Liver (tissue), 8 donors: ENCODE measurements at regions not wholly inside any gene's neighbourhood (a gene's known extent, or its start where the extent isn't known, plus 50 kb on each side); places are given as distances from the start of the nearest gene placed in this dataset.

ENCODE experiments used
- DNase-seq: peaks from one replicate; pipeline ENCODE4 v3.0.0-alpha.2; 2017; ENCODE audit warnings: low spot score
- H3K27ac ChIP-seq, 2 donors: one replicate each; pipeline ENCODE4 v1.7.0; 2013; ENCODE audit warnings: inconsistent platforms in 2 of 2, low read length in 2 of 2, control low read depth in 1 of 2, low read depth in 1 of 2, mild to moderate bottlenecking in 1 of 2
- H3K27me3 ChIP-seq, 4 donors: one replicate each; pipeline versions ENCODE4 v1.6.1 to v1.7.0; 2013; ENCODE audit warnings: low read length in 3 of 4, inconsistent platforms in 1 of 4, mild to moderate bottlenecking in 1 of 4, moderate library complexity in 1 of 4; ENCODE audit not compliant: control insufficient read depth in 4 of 4, insufficient read depth in 4 of 4
- H3K36me3 ChIP-seq, 4 donors: one replicate each; pipeline versions ENCODE4 v1.6.1 to v1.7.0; 2013; ENCODE audit warnings: low read length in 3 of 4, mild to moderate bottlenecking in 3 of 4, low read depth in 1 of 4, moderate library complexity in 1 of 4; ENCODE audit not compliant: control insufficient read depth in 4 of 4, insufficient read depth in 3 of 4
- H3K4me1 ChIP-seq, 4 donors: one replicate each; pipeline versions ENCODE4 v1.6.1 to v1.7.0; 2013; ENCODE audit warnings: low read length in 3 of 4, mild to moderate bottlenecking in 3 of 4, moderate library complexity in 1 of 4; ENCODE audit not compliant: control insufficient read depth in 4 of 4, insufficient read depth in 4 of 4
- H3K4me3 ChIP-seq, 3 donors: one replicate each; pipeline versions ENCODE4 v1.6.1 to v1.7.0; 2013; ENCODE audit warnings: low read length in 3 of 3, control low read depth in 1 of 3, low read depth in 1 of 3, mild to moderate bottlenecking in 1 of 3
- H3K9ac ChIP-seq, 2 donors: one replicate each; pipeline ENCODE4 v1.7.0; 2013; ENCODE audit warnings: low read length in 2 of 2, mild to moderate bottlenecking in 2 of 2, moderate library complexity in 2 of 2, control low read depth in 1 of 2, low read depth in 1 of 2
- H3K9me3 ChIP-seq, 4 donors: one replicate each; pipeline versions ENCODE4 v1.6.1 to v1.7.0; 2013; ENCODE audit warnings: low read length in 3 of 4; ENCODE audit not compliant: control insufficient read depth in 4 of 4
- EGR1 ChIP-seq, 2 donors: IDR thresholded peaks; 2 replicates each; pipeline ENCODE4 v1.6.1; 2016 to 2018; ENCODE audit warnings: antibody characterized with exemption in 2 of 2, low read depth in 2 of 2
- FOXA1 ChIP-seq: IDR thresholded peaks from 2 replicates; pipeline ENCODE4 v1.6.1; 2016; ENCODE audit warnings: antibody characterized with exemption
- FOXA2 ChIP-seq: IDR thresholded peaks from 2 replicates; pipeline ENCODE4 v1.6.1; 2016; ENCODE audit warnings: antibody characterized with exemption
- GABPA ChIP-seq, 2 donors: IDR thresholded peaks in 1 of 2; conservative IDR thresholded peaks in 1 of 2; 2 replicates each; pipeline ENCODE4 v1.6.1; 2016; ENCODE audit warnings: antibody characterized with exemption in 2 of 2, mild to moderate bottlenecking in 1 of 2, moderate library complexity in 1 of 2
- HNF4A ChIP-seq, 2 donors: conservative IDR thresholded peaks; 2 replicates each; pipeline ENCODE4 v1.6.1; 2016; ENCODE audit warnings: antibody characterized with exemption in 2 of 2, mild to moderate bottlenecking in 2 of 2
- HNF4G ChIP-seq: IDR thresholded peaks from 2 replicates; pipeline ENCODE4 v1.6.1; 2016; ENCODE audit warnings: antibody characterized with exemption
- JUND ChIP-seq, 2 donors: IDR thresholded peaks; 2 replicates each; pipeline ENCODE4 v1.6.1; 2016; ENCODE audit warnings: antibody characterized with exemption in 2 of 2
- NR2F2 ChIP-seq: IDR thresholded peaks from 2 replicates; pipeline ENCODE4 v1.6.1; 2016; ENCODE audit warnings: antibody characterized with exemption
- RAD21 ChIP-seq, 2 donors: IDR thresholded peaks; 2 replicates each; pipeline ENCODE4 v1.6.1; 2016; ENCODE audit warnings: antibody characterized with exemption in 2 of 2, mild to moderate bottlenecking in 2 of 2
- RXRA ChIP-seq, 2 donors: IDR thresholded peaks; 2 replicates each; pipeline ENCODE4 v1.6.1; 2017 to 2018; ENCODE audit warnings: antibody characterized with exemption in 2 of 2, mild to moderate bottlenecking in 1 of 2
- SP1 ChIP-seq: IDR thresholded peaks from 2 replicates; pipeline ENCODE4 v1.6.1; 2018; ENCODE audit warnings: antibody characterized with exemption, mild to moderate bottlenecking
- TAF1 ChIP-seq: conservative IDR thresholded peaks from 2 replicates; pipeline ENCODE4 v1.6.1; 2016; ENCODE audit warnings: antibody characterized with exemption, mild to moderate bottlenecking
- YY1 ChIP-seq: IDR thresholded peaks from 2 replicates; pipeline ENCODE4 v1.6.1; 2016; ENCODE audit warnings: antibody characterized with exemption, mild to moderate bottlenecking
- WGBS: extraction: QIAGEN DNeasy Blood & Tissue Kit; methylation state at CpG from one replicate; pipeline ENCODE4 v1.1.7; 2013; 5-methylcytosine and 5-hydroxymethylcytosine counted together
- TF ChIP-seq, protein P1 (sequence below): IDR thresholded peaks from 2 replicates; pipeline ENCODE4 v1.6.1; 2016; ENCODE audit warnings: antibody characterized with exemption
- TF ChIP-seq, protein P2 (sequence below): IDR thresholded peaks from 2 replicates; pipeline ENCODE4 v1.6.1; 2016; ENCODE audit warnings: antibody characterized with exemption
- TF ChIP-seq, protein P3 (sequence below): IDR thresholded peaks from 2 replicates; pipeline ENCODE4 v1.6.1; 2016; ENCODE audit warnings: antibody characterized with exemption
- TF ChIP-seq, protein P4 (sequence below): fragments of 150-350 bp; IDR thresholded peaks from 2 replicates; pipeline ENCODE4 v1.5.1; 2017; ENCODE audit warnings: improper control_type of control experiment, low read depth, low read length; ENCODE audit not compliant: missing input control
- TF ChIP-seq, protein P5 (sequence below): IDR thresholded peaks from 2 replicates; pipeline ENCODE4 v1.6.1; 2016; ENCODE audit warnings: antibody characterized with exemption, mild to moderate bottlenecking
- donor health status: healthy.
- donor health status: healthy.
- donor health status: healthy.
- donor health status: healthy.
- donor health status: healthy.

DNA sequence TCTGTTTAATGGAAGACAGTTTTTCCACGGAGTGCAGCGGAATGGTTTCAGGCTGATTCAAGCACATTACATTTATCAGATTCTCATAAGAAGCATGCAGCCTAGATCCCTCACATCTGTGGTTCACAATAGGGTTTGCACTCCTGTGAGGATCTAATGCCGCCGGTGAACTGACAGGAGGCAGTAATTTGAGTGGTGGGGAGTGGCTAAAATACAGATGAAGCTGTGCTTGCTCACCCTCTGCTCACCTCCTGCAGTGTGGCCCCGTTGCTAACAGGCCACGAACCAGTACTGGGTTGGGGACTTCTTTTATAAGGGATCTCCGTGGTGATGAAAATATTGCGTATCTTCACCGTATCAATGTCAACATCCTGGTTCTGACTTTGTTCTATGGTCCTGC, 107.8 kb downstream of the OTX2 start:
- no peak overlapping the region for H3K9ac ChIP-seq
- WGBS, result 82% methylated on average over 9 of the region's 9 CpGs
- H3K9me3 ChIP-seq, result no peaks in the 10 kb centered on the region
- DNase-seq, result no peak
- H3K36me3 ChIP-seq, result no peaks in the 10 kb centered on the region
- peaks cover 0 to 5% (median 0%) of the 10 kb centered on the region in 4 donors for H3K27me3 ChIP-seq
- TF ChIP-seq NR2F2 (no peak), FOXA2 (no peak), RXRA (IDR thresholded peaks at IDR 0.05) (no peak), HNF4G (no peak), RAD21 (IDR thresholded peaks at IDR 0.05) (no peak), FOXA1 (no peak), TAF1 (no peak), SP1 (no peak), YY1 (no peak), GABPA (IDR thresholded peaks at IDR 0.05 in 1 of 2, conservative IDR thresholded peaks at IDR 0.05 in 1 of 2) (no peak), EGR1 (IDR thresholded peaks at IDR 0.05; ENCODE audit: low read depth in 2 of 2) (no peak), JUND (IDR thresholded peaks at IDR 0.05) (no peak), HNF4A (conservative IDR thresholded peaks at IDR 0.05) (no peak)
- TF ChIP-seq, protein P1, sequence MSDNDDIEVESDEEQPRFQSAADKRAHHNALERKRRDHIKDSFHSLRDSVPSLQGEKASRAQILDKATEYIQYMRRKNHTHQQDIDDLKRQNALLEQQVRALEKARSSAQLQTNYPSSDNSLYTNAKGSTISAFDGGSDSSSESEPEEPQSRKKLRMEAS, result no peak
- TF ChIP-seq, protein P2, sequence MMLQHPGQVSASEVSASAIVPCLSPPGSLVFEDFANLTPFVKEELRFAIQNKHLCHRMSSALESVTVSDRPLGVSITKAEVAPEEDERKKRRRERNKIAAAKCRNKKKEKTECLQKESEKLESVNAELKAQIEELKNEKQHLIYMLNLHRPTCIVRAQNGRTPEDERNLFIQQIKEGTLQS, result no peak
- TF ChIP-seq, protein P3, sequence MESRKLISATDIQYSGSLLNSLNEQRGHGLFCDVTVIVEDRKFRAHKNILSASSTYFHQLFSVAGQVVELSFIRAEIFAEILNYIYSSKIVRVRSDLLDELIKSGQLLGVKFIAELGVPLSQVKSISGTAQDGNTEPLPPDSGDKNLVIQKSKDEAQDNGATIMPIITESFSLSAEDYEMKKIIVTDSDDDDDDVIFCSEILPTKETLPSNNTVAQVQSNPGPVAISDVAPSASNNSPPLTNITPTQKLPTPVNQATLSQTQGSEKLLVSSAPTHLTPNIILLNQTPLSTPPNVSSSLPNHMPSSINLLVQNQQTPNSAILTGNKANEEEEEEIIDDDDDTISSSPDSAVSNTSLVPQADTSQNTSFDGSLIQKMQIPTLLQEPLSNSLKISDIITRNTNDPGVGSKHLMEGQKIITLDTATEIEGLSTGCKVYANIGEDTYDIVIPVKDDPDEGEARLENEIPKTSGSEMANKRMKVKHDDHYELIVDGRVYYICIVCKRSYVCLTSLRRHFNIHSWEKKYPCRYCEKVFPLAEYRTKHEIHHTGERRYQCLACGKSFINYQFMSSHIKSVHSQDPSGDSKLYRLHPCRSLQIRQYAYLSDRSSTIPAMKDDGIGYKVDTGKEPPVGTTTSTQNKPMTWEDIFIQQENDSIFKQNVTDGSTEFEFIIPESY, result no peak
- TF ChIP-seq, protein P4, sequence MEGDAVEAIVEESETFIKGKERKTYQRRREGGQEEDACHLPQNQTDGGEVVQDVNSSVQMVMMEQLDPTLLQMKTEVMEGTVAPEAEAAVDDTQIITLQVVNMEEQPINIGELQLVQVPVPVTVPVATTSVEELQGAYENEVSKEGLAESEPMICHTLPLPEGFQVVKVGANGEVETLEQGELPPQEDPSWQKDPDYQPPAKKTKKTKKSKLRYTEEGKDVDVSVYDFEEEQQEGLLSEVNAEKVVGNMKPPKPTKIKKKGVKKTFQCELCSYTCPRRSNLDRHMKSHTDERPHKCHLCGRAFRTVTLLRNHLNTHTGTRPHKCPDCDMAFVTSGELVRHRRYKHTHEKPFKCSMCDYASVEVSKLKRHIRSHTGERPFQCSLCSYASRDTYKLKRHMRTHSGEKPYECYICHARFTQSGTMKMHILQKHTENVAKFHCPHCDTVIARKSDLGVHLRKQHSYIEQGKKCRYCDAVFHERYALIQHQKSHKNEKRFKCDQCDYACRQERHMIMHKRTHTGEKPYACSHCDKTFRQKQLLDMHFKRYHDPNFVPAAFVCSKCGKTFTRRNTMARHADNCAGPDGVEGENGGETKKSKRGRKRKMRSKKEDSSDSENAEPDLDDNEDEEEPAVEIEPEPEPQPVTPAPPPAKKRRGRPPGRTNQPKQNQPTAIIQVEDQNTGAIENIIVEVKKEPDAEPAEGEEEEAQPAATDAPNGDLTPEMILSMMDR, result no peak
- TF ChIP-seq, protein P5, sequence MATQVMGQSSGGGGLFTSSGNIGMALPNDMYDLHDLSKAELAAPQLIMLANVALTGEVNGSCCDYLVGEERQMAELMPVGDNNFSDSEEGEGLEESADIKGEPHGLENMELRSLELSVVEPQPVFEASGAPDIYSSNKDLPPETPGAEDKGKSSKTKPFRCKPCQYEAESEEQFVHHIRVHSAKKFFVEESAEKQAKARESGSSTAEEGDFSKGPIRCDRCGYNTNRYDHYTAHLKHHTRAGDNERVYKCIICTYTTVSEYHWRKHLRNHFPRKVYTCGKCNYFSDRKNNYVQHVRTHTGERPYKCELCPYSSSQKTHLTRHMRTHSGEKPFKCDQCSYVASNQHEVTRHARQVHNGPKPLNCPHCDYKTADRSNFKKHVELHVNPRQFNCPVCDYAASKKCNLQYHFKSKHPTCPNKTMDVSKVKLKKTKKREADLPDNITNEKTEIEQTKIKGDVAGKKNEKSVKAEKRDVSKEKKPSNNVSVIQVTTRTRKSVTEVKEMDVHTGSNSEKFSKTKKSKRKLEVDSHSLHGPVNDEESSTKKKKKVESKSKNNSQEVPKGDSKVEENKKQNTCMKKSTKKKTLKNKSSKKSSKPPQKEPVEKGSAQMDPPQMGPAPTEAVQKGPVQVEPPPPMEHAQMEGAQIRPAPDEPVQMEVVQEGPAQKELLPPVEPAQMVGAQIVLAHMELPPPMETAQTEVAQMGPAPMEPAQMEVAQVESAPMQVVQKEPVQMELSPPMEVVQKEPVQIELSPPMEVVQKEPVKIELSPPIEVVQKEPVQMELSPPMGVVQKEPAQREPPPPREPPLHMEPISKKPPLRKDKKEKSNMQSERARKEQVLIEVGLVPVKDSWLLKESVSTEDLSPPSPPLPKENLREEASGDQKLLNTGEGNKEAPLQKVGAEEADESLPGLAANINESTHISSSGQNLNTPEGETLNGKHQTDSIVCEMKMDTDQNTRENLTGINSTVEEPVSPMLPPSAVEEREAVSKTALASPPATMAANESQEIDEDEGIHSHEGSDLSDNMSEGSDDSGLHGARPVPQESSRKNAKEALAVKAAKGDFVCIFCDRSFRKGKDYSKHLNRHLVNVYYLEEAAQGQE, result no peak
- H3K27ac ChIP-seq, result no peak overlapping the region
- no peaks in the 10 kb centered on the region for H3K4me1 ChIP-seq
- H3K4me3 ChIP-seq, result no peak overlapping the region
